Neural cell (in vitro differentiated cells): ENCODE measurements at regions not wholly inside any gene's neighbourhood (a gene's known extent, or its start where the extent isn't known, plus 50 kb on each side); places are given as distances from the start of the nearest gene placed in this dataset.

Source experiments
- CTCF ChIP-seq: fragments of 450-650 bp; IDR thresholded peaks from 2 replicates; pipeline ENCODE4 v1.5.1; 2014; ENCODE audit warnings: antibody characterized with exemption, mild to moderate bottlenecking, moderate library complexity; ENCODE audit not compliant: poor library complexity, severe bottlenecking
- EP300 ChIP-seq: fragments of 450-650 bp; conservative IDR thresholded peaks from 2 replicates; pipeline ENCODE4 v1.6.1; 2014; ENCODE audit warnings: antibody characterized with exemption, mild to moderate bottlenecking, moderate library complexity; ENCODE audit not compliant: poor library complexity, severe bottlenecking
- EZH2 ChIP-seq: fragments of 200-600, 300-800 bp; shearing (Covaris generic), sonication (generic); IDR thresholded peaks from 2 replicates; pipeline ENCODE4 v1.6.1; 2014; ENCODE audit warnings: antibody characterized with exemption, low read length, borderline replicate concordance, mild to moderate bottlenecking; ENCODE audit not compliant: insufficient read depth, poor library complexity, severe bottlenecking
- POLR2AphosphoS5 ChIP-seq: IDR thresholded peaks from 2 replicates; pipeline ENCODE4 v1.6.1; 2012
- RAD21 ChIP-seq: fragments of 450-650 bp; conservative IDR thresholded peaks from 2 replicates; pipeline ENCODE4 v1.6.1; 2014; ENCODE audit warnings: antibody characterized with exemption, mild to moderate bottlenecking, moderate library complexity
- REST ChIP-seq: IDR thresholded peaks from 2 replicates; pipeline ENCODE4 v1.6.1; 2012; ENCODE audit warnings: borderline replicate concordance
- SMC3 ChIP-seq: fragments of 450-650 bp; conservative IDR thresholded peaks from 2 replicates; pipeline ENCODE4 v1.6.1; 2014; ENCODE audit warnings: antibody characterized with exemption, mild to moderate bottlenecking, moderate library complexity; ENCODE audit not compliant: poor library complexity
- TAF1 ChIP-seq: IDR thresholded peaks from 2 replicates; pipeline ENCODE4 v1.6.1; 2012; ENCODE audit warnings: low read depth

- no peak for TF ChIP-seq CTCF
- no peak for TF ChIP-seq TAF1
- no peak for TF ChIP-seq RAD21
- TF ChIP-seq EZH2: no peak
- no peak for TF ChIP-seq EP300
- TF ChIP-seq POLR2AphosphoS5: no peak
- TF ChIP-seq SMC3: no peak
- no peak for TF ChIP-seq REST
Measured at GRCh38 chr2:186254759-186255158, 231.3 kb upstream of the ZC3H15 start.
